ENCODE measurements at regions not wholly inside any gene's neighbourhood (a gene's known extent, or its start where the extent isn't known, plus 50 kb on each side); places are given as distances from the start of the nearest gene placed in this dataset.
"Not testable (repeated sequence)": the region's sequence is repeated elsewhere in the genome, so short reads cannot be mapped to it uniquely, and the experiment has no call there.

- H3K27ac ChIP-seq = not testable (repeated sequence)
- TF ChIP-seq CTCF (IDR thresholded peaks at IDR 0.05) = peak; percentile 71
These were observed 2131.5 kb downstream of the TP53TG3F start for GRCh38 chr16:35590913-35591312.

GRCh38 chr16:35596467-35596866, 2137.1 kb downstream of the TP53TG3F start:
- no peak for TF ChIP-seq CTCF (IDR thresholded peaks at IDR 0.05)
- no peak overlapping the region for H3K27ac ChIP-seq

- peak overlapping the region; percentile 47 for H3K27ac ChIP-seq
- TF ChIP-seq CTCF (IDR thresholded peaks at IDR 0.05) (no peak), ZFX (IDR thresholded peaks at IDR 0.05; ENCODE audit: borderline replicate concordance) (no peak)
These were observed 2139.4 kb downstream of the TP53TG3F start for GRCh38 chr16:35598696-35599332.

GRCh38 chr16:35599429-35600160, 2140.2 kb downstream of the TP53TG3F start:
- TF ChIP-seq CTCF (IDR thresholded peaks at IDR 0.05) (no peak), ZFX (IDR thresholded peaks at IDR 0.05; ENCODE audit: borderline replicate concordance) (no peak)
- peak overlapping the region; percentile 47; the same call in 1 of the 2 replicates for H3K27ac ChIP-seq

- not testable (repeated sequence) for H3K27ac ChIP-seq
These were observed 2140.7 kb downstream of the TP53TG3F start for GRCh38 chr16:35600161-35600555.

- H3K27ac ChIP-seq = no peak overlapping the region
These were observed 2142.7 kb downstream of the TP53TG3F start for GRCh38 chr16:35602116-35602515.

GRCh38 chr16:35603371-35603770, 2144.0 kb downstream of the TP53TG3F start:
- H3K27ac ChIP-seq = not testable (repeated sequence)

More at GRCh38 chr16:35602116-35602515, 2142.7 kb downstream of the TP53TG3F start:
- TF ChIP-seq CTCF (IDR thresholded peaks at IDR 0.05) (no peak), ZFX (IDR thresholded peaks at IDR 0.05; ENCODE audit: borderline replicate concordance) (no peak)

- no peak overlapping the region for H3K27ac ChIP-seq
- TF ChIP-seq CTCF (IDR thresholded peaks at IDR 0.05) (no peak), ZFX (IDR thresholded peaks at IDR 0.05; ENCODE audit: borderline replicate concordance) (no peak)
These were observed 2146.5 kb downstream of the TP53TG3F start for GRCh38 chr16:35605921-35606320.

- H3K27ac ChIP-seq = not testable (repeated sequence)
These were observed 2155.5 kb downstream of the TP53TG3F start for GRCh38 chr16:35614883-35615282.

GRCh38 chr16:35619176-35619575, 2159.8 kb downstream of the TP53TG3F start:
- not testable (repeated sequence) for H3K27ac ChIP-seq
